ENCODE measurements at regions not wholly inside any gene's neighbourhood (a gene's known extent, or its start where the extent isn't known, plus 50 kb on each side); places are given as distances from the start of the nearest gene placed in this dataset.

- in situ Hi-C loops (cut with HindIII; ENCODE audit: low sequenced_read_pairs): no loop called here
- TF ChIP-seq CTCF (IDR thresholded peaks at IDR 0.05; ENCODE audit: low read depth, low read length): no peak
- DNase-seq (ENCODE audit: low read depth, low spot score): no peak
- no peak overlapping the region for H3K4me3 ChIP-seq (ENCODE audit: low read depth, low read length)
Measured at GRCh38 chr16:79267781-79268180, 332.8 kb downstream of the MAF start.

GRCh38 chr16:79267146-79267545 is 333.4 kb downstream of the MAF start:
- no peak for TF ChIP-seq CTCF (IDR thresholded peaks at IDR 0.05; ENCODE audit: low read depth, low read length)

GRCh38 chr16:79265701-79266100 is 334.8 kb downstream of the MAF start:
- no peak overlapping the region for H3K4me3 ChIP-seq (ENCODE audit: low read depth, low read length)
- no peak for TF ChIP-seq CTCF (IDR thresholded peaks at IDR 0.05; ENCODE audit: low read depth, low read length)
- in situ Hi-C loops (cut with HindIII; ENCODE audit: low sequenced_read_pairs): no loop called here
- no peak for DNase-seq (ENCODE audit: low read depth, low spot score)

More at GRCh38 chr16:79267146-79267545, 333.4 kb downstream of the MAF start:
- no peak overlapping the region for H3K4me3 ChIP-seq (ENCODE audit: low read depth, low read length)
- in situ Hi-C loops (cut with HindIII; ENCODE audit: low sequenced_read_pairs): no loop called here
- no peak for DNase-seq (ENCODE audit: low read depth, low spot score)

GRCh38 chr16:79265196-79265595 is 335.3 kb downstream of the MAF start:
- no peak overlapping the region for H3K4me3 ChIP-seq (ENCODE audit: low read depth, low read length)
- DNase-seq (ENCODE audit: low read depth, low spot score): no peak
- TF ChIP-seq CTCF (IDR thresholded peaks at IDR 0.05; ENCODE audit: low read depth, low read length): no peak
- in situ Hi-C loops (cut with HindIII; ENCODE audit: low sequenced_read_pairs): no loop called here

- TF ChIP-seq CTCF (IDR thresholded peaks at IDR 0.05; ENCODE audit: low read depth, low read length): no peak
- in situ Hi-C loops (cut with HindIII; ENCODE audit: low sequenced_read_pairs): no loop called here
- H3K4me3 ChIP-seq (ENCODE audit: low read depth, low read length): no peak overlapping the region
- DNase-seq (ENCODE audit: low read depth, low spot score): no peak
Measured at GRCh38 chr16:79264237-79265109, 336.1 kb downstream of the MAF start.

GRCh38 chr16:79263425-79263824 is 337.1 kb downstream of the MAF start:
- no peak for DNase-seq (ENCODE audit: low read depth, low spot score)
- TF ChIP-seq CTCF (IDR thresholded peaks at IDR 0.05; ENCODE audit: low read depth, low read length): no peak
- no peak overlapping the region for H3K4me3 ChIP-seq (ENCODE audit: low read depth, low read length)
- in situ Hi-C loops (cut with HindIII; ENCODE audit: low sequenced_read_pairs): no loop called here
